ENCODE measurements at regions not wholly inside any gene's neighbourhood (a gene's known extent, or its start where the extent isn't known, plus 50 kb on each side); places are given as distances from the start of the nearest gene placed in this dataset.

GRCh38 chr7:131255242-131255641 is 72.4 kb upstream of the MKLN1 start:
- DNase-seq (ENCODE audit: low read depth in 2 of 2): no peak

GRCh38 chr7:131261476-131261994 is 66.1 kb upstream of the MKLN1 start:
- DNase-seq (ENCODE audit: low read depth in 2 of 2): no peak

GRCh38 chr7:131265227-131265626 is 62.4 kb upstream of the MKLN1 start:
- DNase-seq (ENCODE audit: low read depth in 2 of 2): no peak

GRCh38 chr7:131267631-131268030 is 60.0 kb upstream of the MKLN1 start:
- no peak for DNase-seq (ENCODE audit: low read depth in 2 of 2)

- no peak for DNase-seq (ENCODE audit: low read depth in 2 of 2)
These were observed 58.8 kb upstream of the MKLN1 start for GRCh38 chr7:131268906-131269305.

GRCh38 chr7:131272086-131272485 is 55.6 kb upstream of the MKLN1 start:
- no peak for DNase-seq (ENCODE audit: low read depth in 2 of 2)

- no peak for DNase-seq (ENCODE audit: low read depth in 2 of 2)
These were observed 52.7 kb upstream of the MKLN1 start for GRCh38 chr7:131274986-131275385.

GRCh38 chr7:131276190-131276589 is 51.5 kb upstream of the MKLN1 start:
- no peak for DNase-seq (ENCODE audit: low read depth in 2 of 2)

GRCh38 chr7:131276748-131277147 is 50.9 kb upstream of the MKLN1 start:
- no peak for DNase-seq (ENCODE audit: low read depth in 2 of 2)

All from stimulated activated CD8-positive, alpha-beta memory T cell treated with anti-CD3 and anti-CD28 coated beads, Interleukin-15, amount 100 ng/mL, for 4 hours (primary cell).